ENCODE measurements at regions not wholly inside any gene's neighbourhood (a gene's known extent, or its start where the extent isn't known, plus 50 kb on each side); places are given as distances from the start of the nearest gene placed in this dataset.

GRCh38 chr2:8138525-8138922, 543.3 kb upstream of the ID2 start:
- Mint-ChIP-seq H3K9me3 (no peaks in the 10 kb centered on the region), H3K36me3 (ENCODE audit: low read depth) (no peaks in the 10 kb centered on the region), H3K4me3 (no peak overlapping the region), H3K27me3 (no peaks in the 10 kb centered on the region), H3K4me1 (ENCODE audit: low read depth) (no peaks in the 10 kb centered on the region), H3K27ac (no peak overlapping the region)
- DNase-seq (no peak), ATAC-seq (no peak)
- TF ChIP-seq CTCF (IDR thresholded peaks at IDR 0.05) = no peak
- ChIA-PET CTCF (no interaction called here), POLR2A (no interaction called here)
- intact Hi-C loops (cut with micrococcal nuclease) = no loop called here

GRCh38 chr2:8138923-8139667, 542.8 kb upstream of the ID2 start:
- no peaks in the 10 kb centered on the region for H3K4me1 Mint-ChIP-seq (ENCODE audit: low read depth)
- DNase-seq = no peak
- H3K27ac Mint-ChIP-seq = no peak overlapping the region
- no peak for TF ChIP-seq CTCF (IDR thresholded peaks at IDR 0.05)
- intact Hi-C loops (cut with micrococcal nuclease) = no loop called here
- no peaks in the 10 kb centered on the region for H3K27me3 Mint-ChIP-seq
- no peak for ATAC-seq
- ChIA-PET POLR2A (no interaction called here), CTCF (no interaction called here)
- H3K36me3 Mint-ChIP-seq (ENCODE audit: low read depth) = no peaks in the 10 kb centered on the region
- H3K9me3 Mint-ChIP-seq = no peaks in the 10 kb centered on the region
- no peak overlapping the region for H3K4me3 Mint-ChIP-seq

- H3K4me3 Mint-ChIP-seq = no peak overlapping the region
- ChIA-PET CTCF (no interaction called here), POLR2A (no interaction called here)
- no peaks in the 10 kb centered on the region for H3K4me1 Mint-ChIP-seq (ENCODE audit: low read depth)
- intact Hi-C loops (cut with micrococcal nuclease) = no loop called here
- H3K27me3 Mint-ChIP-seq = no peaks in the 10 kb centered on the region
- no peaks in the 10 kb centered on the region for H3K9me3 Mint-ChIP-seq
- no peak for DNase-seq
- H3K36me3 Mint-ChIP-seq (ENCODE audit: low read depth) = no peaks in the 10 kb centered on the region
- no peak for TF ChIP-seq CTCF (IDR thresholded peaks at IDR 0.05)
- no peak overlapping the region for H3K27ac Mint-ChIP-seq
- no peak for ATAC-seq
Observed at GRCh38 chr2:8139668-8140200, 542.1 kb upstream of the ID2 start.

- no peaks in the 10 kb centered on the region for H3K36me3 Mint-ChIP-seq (ENCODE audit: low read depth)
- H3K4me1 Mint-ChIP-seq (ENCODE audit: low read depth) = no peaks in the 10 kb centered on the region
- intact Hi-C loops (cut with micrococcal nuclease) = no loop called here
- no peaks in the 10 kb centered on the region for H3K9me3 Mint-ChIP-seq
- ChIA-PET CTCF (no interaction called here), POLR2A (no interaction called here)
- no peaks in the 10 kb centered on the region for H3K27me3 Mint-ChIP-seq
- DNase-seq = no peak
- no peak for ATAC-seq
- no peak overlapping the region for H3K27ac Mint-ChIP-seq
- no peak overlapping the region for H3K4me3 Mint-ChIP-seq
- no peak for TF ChIP-seq CTCF (IDR thresholded peaks at IDR 0.05)
Observed at GRCh38 chr2:8141079-8141707, 540.7 kb upstream of the ID2 start.

- DNase-seq (no peak), ATAC-seq (no peak)
- POLR2A ChIA-PET = no interaction called here
- H3K9me3 Mint-ChIP-seq = no peaks in the 10 kb centered on the region
- no peak overlapping the region for H3K27ac Mint-ChIP-seq
- H3K4me1 Mint-ChIP-seq (ENCODE audit: low read depth) = no peaks in the 10 kb centered on the region
- TF ChIP-seq CTCF (IDR thresholded peaks at IDR 0.05) = no peak
- intact Hi-C loops (cut with micrococcal nuclease) = no loop called here
- no peaks in the 10 kb centered on the region for H3K27me3 Mint-ChIP-seq
- H3K36me3 Mint-ChIP-seq (ENCODE audit: low read depth) = no peaks in the 10 kb centered on the region
- no peak overlapping the region for H3K4me3 Mint-ChIP-seq
- CTCF ChIA-PET = no interaction called here
Observed at GRCh38 chr2:8141780-8142179, 540.1 kb upstream of the ID2 start.
